HL-60 (cell line): ENCODE measurements at regions not wholly inside any gene's neighbourhood (a gene's known extent, or its start where the extent isn't known, plus 50 kb on each side); places are given as distances from the start of the nearest gene placed in this dataset.
"Not testable (repeated sequence)": the region's sequence is repeated elsewhere in the genome, so short reads cannot be mapped to it uniquely, and the experiment has no call there.

ENCODE experiments used
- DNase-seq, 2 experiments: peaks; one replicate each; pipeline ENCODE4 v3.0.0-alpha.2; 2010 to 2020; ENCODE audit warnings: low read depth in 1 of 2, low spot score in 1 of 2
- H3K27ac ChIP-seq: fragments of 250-450 bp; sonication (Bioruptor Pico); replicated peaks from 2 replicates; pipeline ENCODE4 v1.5.1; 2020; ENCODE audit warnings: mild to moderate bottlenecking, moderate library complexity
- H3K27me3 ChIP-seq: fragments of 250-450 bp; sonication (Bioruptor Pico); 2 replicates; pipeline ENCODE4 v1.5.1; 2021; ENCODE audit warnings: mild to moderate bottlenecking, moderate library complexity; ENCODE audit not compliant: insufficient read depth, poor library complexity, severe bottlenecking
- H3K4me3 ChIP-seq: replicated peaks from 2 replicates; pipeline ENCODE4 v1.5.1; 2011; ENCODE audit warnings: mild to moderate bottlenecking, control low read depth, low read length; ENCODE audit not compliant: insufficient read depth
- CTCF ChIP-seq: IDR thresholded peaks from one replicate; pipeline ENCODE4 v1.5.1; 2011; ENCODE audit warnings: low read length, control low read depth, inconsistent platforms; ENCODE audit not compliant: insufficient read depth
- GABPA ChIP-seq: IDR thresholded peaks from 2 replicates; pipeline ENCODE4 v1.6.1; 2012; ENCODE audit warnings: low read depth
- POLR2AphosphoS5 ChIP-seq: IDR thresholded peaks from 2 replicates; pipeline ENCODE4 v1.6.1; 2012; ENCODE audit warnings: low read depth
- REST ChIP-seq: IDR thresholded peaks from 2 replicates; pipeline ENCODE4 v1.6.1; 2012; ENCODE audit warnings: low read depth; ENCODE audit not compliant: insufficient replicate concordance
- SPI1 ChIP-seq: IDR thresholded peaks from 2 replicates; pipeline ENCODE4 v1.6.1; 2012; ENCODE audit warnings: low read depth, mild to moderate bottlenecking, borderline replicate concordance

- TF ChIP-seq REST: no peak
- H3K4me3 ChIP-seq: no peak overlapping the region
- H3K27me3 ChIP-seq: no peaks in the 10 kb centered on the region
- DNase-seq: no peak
- H3K27ac ChIP-seq: no peak overlapping the region
Observed at GRCh38 chr7:24110056-24110455, 173.9 kb upstream of the NPY start.

- DNase-seq: no peak
- Histone ChIP-seq H3K27me3 (no peaks in the 10 kb centered on the region), H3K27ac (no peak overlapping the region), H3K4me3 (no peak overlapping the region)
- TF ChIP-seq SPI1 (no peak), REST (no peak), CTCF (no peak), POLR2AphosphoS5 (no peak), GABPA (no peak)
Observed at GRCh38 chr7:24113506-24113905, 170.5 kb upstream of the NPY start.

- no peaks in the 10 kb centered on the region for H3K27me3 ChIP-seq
- no peak for DNase-seq
- no peak overlapping the region for H3K27ac ChIP-seq
- TF ChIP-seq POLR2AphosphoS5 (no peak), REST (no peak), GABPA (no peak), SPI1 (no peak), CTCF (no peak)
- no peak overlapping the region for H3K4me3 ChIP-seq
Observed at GRCh38 chr7:24115661-24116060, 168.3 kb upstream of the NPY start.

GRCh38 chr7:24117903-24118499, 166.0 kb upstream of the NPY start:
- not testable (repeated sequence) for H3K27ac ChIP-seq, H3K4me3 ChIP-seq, H3K27me3 ChIP-seq, DNase-seq
